ENCODE measurements at regions not wholly inside any gene's neighbourhood (a gene's known extent, or its start where the extent isn't known, plus 50 kb on each side); places are given as distances from the start of the nearest gene placed in this dataset.

- no peak for DNase-seq (ENCODE audit: low read depth, low spot score)
- no peak overlapping the region for H3K9ac ChIP-seq (ENCODE audit: insufficient read length)
- no peak for TF ChIP-seq FOXP2 (optimal IDR thresholded peaks at IDR 0.05; ENCODE audit: control extremely low read depth, extremely low read length, insufficient read depth)
- TF ChIP-seq EZH2 (IDR thresholded peaks at IDR 0.05), result no peak
- TF ChIP-seq POLR2AphosphoS5 (IDR thresholded peaks at IDR 0.05; ENCODE audit: borderline replicate concordance, low read depth, low read length), result no peak
- no peaks in the 10 kb centered on the region for H3K36me3 ChIP-seq (ENCODE audit: insufficient read depth, low read length)
- no peak overlapping the region for H3K27ac ChIP-seq
- H3K9me3 ChIP-seq (ENCODE audit: low read depth, low read length), result no peaks in the 10 kb centered on the region
- H3K4me3 ChIP-seq, result no peak overlapping the region
Observed at GRCh38 chr11:92410526-92410925, 185.9 kb downstream of the FAT3 start.

- Histone ChIP-seq H3K9me3 (ENCODE audit: low read depth, low read length) (no peaks in the 10 kb centered on the region), H3K9ac (ENCODE audit: insufficient read length) (no peak overlapping the region), H3K4me3 (no peak overlapping the region), H3K36me3 (ENCODE audit: insufficient read depth, low read length) (no peaks in the 10 kb centered on the region), H3K27ac (no peak overlapping the region)
- DNase-seq (ENCODE audit: low read depth, low spot score), result no peak
- TF ChIP-seq FOXP2 (optimal IDR thresholded peaks at IDR 0.05; ENCODE audit: control extremely low read depth, extremely low read length, insufficient read depth), result no peak
- no peak for TF ChIP-seq EZH2 (IDR thresholded peaks at IDR 0.05)
- no peak for TF ChIP-seq POLR2AphosphoS5 (IDR thresholded peaks at IDR 0.05; ENCODE audit: borderline replicate concordance, low read depth, low read length)
Observed at GRCh38 chr11:92411431-92411830, 186.8 kb downstream of the FAT3 start.

GRCh38 chr11:92413757-92414513 is 189.3 kb downstream of the FAT3 start:
- Histone ChIP-seq H3K4me3 (no peak overlapping the region), H3K36me3 (ENCODE audit: insufficient read depth, low read length) (no peaks in the 10 kb centered on the region), H3K9me3 (ENCODE audit: low read depth, low read length) (no peaks in the 10 kb centered on the region), H3K9ac (ENCODE audit: insufficient read length) (no peak overlapping the region), H3K27ac (no peak overlapping the region)
- TF ChIP-seq FOXP2 (optimal IDR thresholded peaks at IDR 0.05; ENCODE audit: control extremely low read depth, extremely low read length, insufficient read depth), result no peak
- no peak for TF ChIP-seq POLR2AphosphoS5 (IDR thresholded peaks at IDR 0.05; ENCODE audit: borderline replicate concordance, low read depth, low read length)
- no peak for TF ChIP-seq EZH2 (IDR thresholded peaks at IDR 0.05)
- DNase-seq (ENCODE audit: low read depth, low spot score), result no peak

DNA sequence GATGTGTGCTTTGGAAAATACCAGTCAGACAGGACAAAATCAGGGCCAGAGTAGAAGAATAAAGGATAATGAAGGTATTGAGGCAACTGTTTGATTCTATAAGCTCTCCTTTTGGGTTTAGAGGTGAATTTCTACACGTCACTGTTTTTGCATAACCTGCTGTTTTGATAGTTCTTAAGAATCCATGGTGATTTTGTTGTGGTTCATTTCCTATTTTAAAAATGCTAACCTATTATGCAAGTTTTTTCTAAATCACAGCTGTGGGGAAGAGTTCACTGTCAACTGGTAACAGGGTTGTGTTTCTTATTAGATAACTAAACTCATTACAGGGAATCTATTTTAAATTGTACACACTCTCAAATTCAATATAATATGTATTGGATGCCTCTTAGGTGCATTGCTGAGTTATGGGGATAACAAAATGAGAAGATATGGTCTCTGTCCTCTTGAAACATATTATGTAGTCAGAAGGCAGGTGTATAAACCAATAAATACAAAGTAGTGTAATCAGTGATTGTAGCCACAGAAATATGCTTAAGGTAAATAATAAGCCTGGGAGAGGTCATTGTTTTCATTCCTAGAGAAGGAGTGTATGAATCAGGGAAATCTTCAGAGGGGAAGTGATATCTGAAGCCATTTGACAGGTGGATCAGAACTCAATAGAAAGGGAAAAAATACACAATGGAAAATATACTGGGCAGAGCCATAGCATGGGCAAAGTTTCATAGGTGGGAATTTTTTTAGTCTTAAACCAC is 192.5 kb downstream of the FAT3 start:
- TF ChIP-seq FOXP2 (optimal IDR thresholded peaks at IDR 0.05; ENCODE audit: control extremely low read depth, extremely low read length, insufficient read depth), result no peak
- no peak for TF ChIP-seq EZH2 (IDR thresholded peaks at IDR 0.05)
- no peak for TF ChIP-seq POLR2AphosphoS5 (IDR thresholded peaks at IDR 0.05; ENCODE audit: borderline replicate concordance, low read depth, low read length)
- DNase-seq (ENCODE audit: low read depth, low spot score), result no peak
- Histone ChIP-seq H3K36me3 (ENCODE audit: insufficient read depth, low read length) (no peaks in the 10 kb centered on the region), H3K9me3 (ENCODE audit: low read depth, low read length) (no peaks in the 10 kb centered on the region), H3K27ac (no peak overlapping the region), H3K4me3 (no peak overlapping the region), H3K9ac (ENCODE audit: insufficient read length) (no peak overlapping the region)

- no peaks in the 10 kb centered on the region for H3K36me3 ChIP-seq (ENCODE audit: insufficient read depth, low read length)
- DNase-seq (ENCODE audit: low read depth, low spot score), result no peak
- no peak overlapping the region for H3K4me3 ChIP-seq
- H3K9ac ChIP-seq (ENCODE audit: insufficient read length), result no peak overlapping the region
- H3K27ac ChIP-seq, result no peak overlapping the region
- TF ChIP-seq POLR2AphosphoS5 (IDR thresholded peaks at IDR 0.05; ENCODE audit: borderline replicate concordance, low read depth, low read length) (no peak), FOXP2 (optimal IDR thresholded peaks at IDR 0.05; ENCODE audit: control extremely low read depth, extremely low read length, insufficient read depth) (no peak), EZH2 (IDR thresholded peaks at IDR 0.05) (no peak)
- H3K9me3 ChIP-seq (ENCODE audit: low read depth, low read length), result no peaks in the 10 kb centered on the region
Observed at GRCh38 chr11:92423115-92424034, 198.8 kb downstream of the FAT3 start.

DNA sequence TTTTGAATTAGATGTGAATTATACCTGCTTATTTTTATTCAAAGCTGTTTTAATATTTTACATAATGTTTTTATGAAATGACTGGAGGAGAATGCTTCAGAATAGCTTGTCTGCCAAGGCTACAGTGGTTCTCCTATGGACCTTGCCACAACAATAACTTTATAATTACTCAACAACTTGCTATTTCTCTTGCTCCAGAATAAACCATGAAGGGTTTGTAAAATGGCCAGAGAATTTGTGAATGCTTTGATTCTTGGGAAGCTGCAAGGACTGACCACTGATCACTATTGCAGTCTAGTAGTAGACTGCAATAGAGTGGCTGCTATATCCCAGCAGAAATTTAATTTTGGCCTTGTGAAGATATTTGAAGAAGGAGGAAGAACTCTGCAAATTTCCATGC is 199.7 kb downstream of the FAT3 start:
- no peak overlapping the region for H3K9ac ChIP-seq (ENCODE audit: insufficient read length)
- H3K36me3 ChIP-seq (ENCODE audit: insufficient read depth, low read length), result no peaks in the 10 kb centered on the region
- TF ChIP-seq FOXP2 (optimal IDR thresholded peaks at IDR 0.05; ENCODE audit: control extremely low read depth, extremely low read length, insufficient read depth), result no peak
- no peak overlapping the region for H3K4me3 ChIP-seq
- no peak overlapping the region for H3K27ac ChIP-seq
- DNase-seq (ENCODE audit: low read depth, low spot score), result no peak
- no peaks in the 10 kb centered on the region for H3K9me3 ChIP-seq (ENCODE audit: low read depth, low read length)

DNA sequence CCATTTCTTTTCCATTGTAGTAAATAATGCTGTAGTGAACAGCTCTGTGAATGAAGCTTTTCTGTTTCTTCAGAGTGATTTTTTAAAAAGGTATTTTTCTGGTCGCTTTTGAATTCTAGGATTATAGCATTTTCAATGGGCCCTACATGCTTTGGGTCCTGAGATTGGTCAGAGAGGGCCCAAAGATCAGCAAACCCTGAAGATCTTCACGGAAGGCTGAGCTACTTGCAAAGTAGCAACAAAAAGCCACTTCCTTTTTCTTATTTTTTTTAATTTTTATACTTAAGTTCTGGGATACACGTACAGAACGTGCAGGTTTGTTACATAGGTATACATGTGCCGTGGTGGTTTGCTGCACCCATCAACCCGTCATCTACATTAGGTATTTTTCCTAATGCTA is 200.5 kb downstream of the FAT3 start:
- H3K27ac ChIP-seq, result no peak overlapping the region
- no peak overlapping the region for H3K4me3 ChIP-seq
- TF ChIP-seq FOXP2 (optimal IDR thresholded peaks at IDR 0.05; ENCODE audit: control extremely low read depth, extremely low read length, insufficient read depth) (no peak), POLR2AphosphoS5 (IDR thresholded peaks at IDR 0.05; ENCODE audit: borderline replicate concordance, low read depth, low read length) (no peak), EZH2 (IDR thresholded peaks at IDR 0.05) (no peak)
- H3K9ac ChIP-seq (ENCODE audit: insufficient read length), result no peak overlapping the region
- no peak for DNase-seq (ENCODE audit: low read depth, low spot score)
- no peaks in the 10 kb centered on the region for H3K9me3 ChIP-seq (ENCODE audit: low read depth, low read length)
- no peaks in the 10 kb centered on the region for H3K36me3 ChIP-seq (ENCODE audit: insufficient read depth, low read length)

- Histone ChIP-seq H3K27ac (no peak overlapping the region), H3K4me3 (no peak overlapping the region), H3K9me3 (ENCODE audit: low read depth, low read length) (no peaks in the 10 kb centered on the region), H3K9ac (ENCODE audit: insufficient read length) (no peak overlapping the region), H3K36me3 (ENCODE audit: insufficient read depth, low read length) (no peaks in the 10 kb centered on the region)
- TF ChIP-seq EZH2 (IDR thresholded peaks at IDR 0.05) (no peak), FOXP2 (optimal IDR thresholded peaks at IDR 0.05; ENCODE audit: control extremely low read depth, extremely low read length, insufficient read depth) (no peak), POLR2AphosphoS5 (IDR thresholded peaks at IDR 0.05; ENCODE audit: borderline replicate concordance, low read depth, low read length) (no peak)
- no peak for DNase-seq (ENCODE audit: low read depth, low spot score)
Observed at GRCh38 chr11:92432515-92432914, 207.9 kb downstream of the FAT3 start.

Data from SK-N-MC (cell line).